ENCODE measurements at regions not wholly inside any gene's neighbourhood (a gene's known extent, or its start where the extent isn't known, plus 50 kb on each side); places are given as distances from the start of the nearest gene placed in this dataset.
"Not testable (repeated sequence)": the region's sequence is repeated elsewhere in the genome, so short reads cannot be mapped to it uniquely, and the experiment has no call there.

DNA sequence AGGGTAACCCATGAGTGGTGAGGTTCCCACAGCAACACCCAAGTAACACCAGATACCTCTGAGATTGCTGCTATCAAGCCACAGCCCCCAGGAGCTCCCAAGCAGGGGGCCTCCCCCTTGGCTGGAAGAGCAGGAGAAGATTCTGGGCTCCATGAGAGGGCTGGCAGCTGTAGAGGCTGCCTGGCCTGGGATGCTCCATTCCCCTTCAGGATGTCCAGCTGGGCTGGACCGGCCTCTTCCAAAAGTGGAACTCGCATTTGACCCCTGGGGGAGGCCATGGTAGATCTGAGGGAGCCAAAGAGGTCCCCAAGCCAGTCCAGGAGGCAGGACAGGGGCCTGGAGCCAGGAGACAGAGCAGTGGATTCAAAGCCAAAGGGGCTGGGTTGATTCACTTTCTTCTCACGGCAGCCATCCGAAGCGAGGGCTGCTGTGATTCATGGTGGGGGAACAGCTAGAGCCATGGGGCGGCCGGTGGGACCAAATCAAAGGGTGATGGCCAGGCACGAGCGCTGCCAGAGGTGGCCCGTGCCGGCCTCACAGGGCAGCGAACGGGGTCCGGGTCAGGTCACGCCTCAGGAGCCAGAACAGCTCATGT, 95.3 kb upstream of the ID2 start:
- no peak for DNase-seq

GRCh38 chr2:8587251-8587791, 94.5 kb upstream of the ID2 start:
- no peak for DNase-seq

- peak in 1 of 2 donors; percentile 39 for DNase-seq
These were observed 93.7 kb upstream of the ID2 start for GRCh38 chr2:8587920-8588830.

- DNase-seq, result no peak
These were observed 93.0 kb upstream of the ID2 start for GRCh38 chr2:8588831-8589191.

DNA sequence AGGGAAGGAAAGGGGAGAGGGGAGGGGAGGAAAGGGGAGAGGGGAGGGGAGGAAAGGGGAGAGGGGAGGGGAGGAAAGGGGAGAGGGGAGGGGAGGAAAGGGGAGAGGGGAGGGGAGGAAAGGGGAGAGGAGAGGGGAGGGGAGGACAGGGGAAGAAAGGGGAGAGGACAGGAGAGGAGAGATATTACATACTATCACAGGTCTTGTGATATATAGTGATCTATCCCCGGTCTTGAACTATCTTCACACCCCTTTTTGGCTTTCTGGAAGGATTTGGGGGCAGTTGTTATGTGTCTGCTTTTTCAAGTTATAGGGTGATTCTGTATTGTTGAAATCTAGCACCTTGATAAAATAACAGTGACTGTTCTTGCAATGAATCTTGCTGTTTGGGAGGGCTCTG, 92.1 kb upstream of the ID2 start:
- no peak for DNase-seq

DNA sequence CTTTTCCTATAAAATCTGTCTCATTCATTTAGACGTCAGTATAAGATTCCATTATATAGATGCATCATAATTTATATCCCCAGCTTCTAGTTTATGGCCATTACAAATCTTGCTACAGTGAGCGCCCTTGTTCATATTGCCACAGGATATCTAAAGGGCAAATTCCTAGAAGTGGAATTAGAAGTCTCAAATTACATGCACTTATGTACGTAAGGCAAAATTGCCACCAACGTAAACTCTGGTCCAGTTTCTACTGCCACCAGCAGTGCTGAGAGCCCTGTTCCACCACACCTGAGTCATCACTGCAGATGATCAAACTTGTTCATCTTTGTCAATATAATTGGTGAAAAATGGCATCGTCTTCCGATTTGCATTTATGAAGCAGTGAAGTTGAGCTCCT, 90.9 kb upstream of the ID2 start:
- no peak for DNase-seq

- DNase-seq, result no peak
These were observed 89.1 kb upstream of the ID2 start for GRCh38 chr2:8592736-8593135.

GRCh38 chr2:8593243-8593642, 88.6 kb upstream of the ID2 start:
- DNase-seq, result no peak

DNA sequence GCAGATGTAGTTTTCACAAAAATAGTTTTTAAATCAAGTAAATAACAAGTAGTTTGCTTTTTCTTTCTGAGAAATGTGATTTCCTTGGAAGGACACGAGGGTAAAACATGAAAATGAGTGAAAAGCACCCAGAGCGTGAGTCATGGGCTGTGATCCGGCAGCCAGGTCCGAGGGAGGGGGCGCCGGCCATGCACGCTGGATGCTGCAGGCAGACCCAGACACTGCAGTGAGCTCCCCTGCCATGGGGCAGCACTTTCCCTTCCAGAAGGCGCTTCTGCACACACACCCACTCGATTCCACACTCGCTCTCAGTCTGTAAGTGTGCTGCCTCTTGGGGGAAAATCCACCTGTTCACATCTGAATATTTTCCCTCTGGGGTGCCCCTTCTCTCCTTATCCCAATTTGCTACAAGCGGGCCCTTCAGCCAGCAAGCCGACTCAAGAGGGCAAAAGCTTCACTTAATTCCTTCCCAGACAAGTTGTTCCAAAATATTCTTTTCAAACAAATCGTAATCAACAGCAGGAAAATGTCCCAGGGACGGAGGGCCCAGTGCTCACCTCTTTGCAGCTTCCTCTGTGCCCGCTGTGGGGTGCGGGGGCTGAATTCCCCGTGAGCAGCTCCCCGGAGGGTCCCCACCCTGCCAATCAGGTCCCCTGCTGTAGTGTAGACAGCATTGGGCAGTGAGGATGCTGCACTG, 87.0 kb upstream of the ID2 start:
- DNase-seq, result no peak

DNA sequence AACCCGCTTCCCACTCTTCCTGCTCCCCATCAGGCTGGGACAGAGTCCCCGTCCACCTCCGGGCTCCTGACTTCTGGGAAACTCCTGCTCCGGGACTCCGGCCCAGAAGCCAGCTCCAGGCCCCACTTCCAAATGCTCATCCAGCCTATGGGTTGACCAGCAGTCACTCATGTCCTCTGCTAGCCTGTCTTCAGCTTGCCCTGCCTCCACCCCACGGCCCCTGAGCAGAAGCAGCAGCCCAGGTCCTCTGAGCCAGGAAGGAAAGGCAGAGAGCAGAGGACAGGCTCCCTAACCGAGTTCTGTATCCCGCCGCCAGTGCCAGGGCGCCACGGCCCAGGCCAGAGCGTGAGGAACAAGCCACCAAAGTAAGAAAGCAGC, 86.4 kb upstream of the ID2 start:
- no peak for DNase-seq

DNA sequence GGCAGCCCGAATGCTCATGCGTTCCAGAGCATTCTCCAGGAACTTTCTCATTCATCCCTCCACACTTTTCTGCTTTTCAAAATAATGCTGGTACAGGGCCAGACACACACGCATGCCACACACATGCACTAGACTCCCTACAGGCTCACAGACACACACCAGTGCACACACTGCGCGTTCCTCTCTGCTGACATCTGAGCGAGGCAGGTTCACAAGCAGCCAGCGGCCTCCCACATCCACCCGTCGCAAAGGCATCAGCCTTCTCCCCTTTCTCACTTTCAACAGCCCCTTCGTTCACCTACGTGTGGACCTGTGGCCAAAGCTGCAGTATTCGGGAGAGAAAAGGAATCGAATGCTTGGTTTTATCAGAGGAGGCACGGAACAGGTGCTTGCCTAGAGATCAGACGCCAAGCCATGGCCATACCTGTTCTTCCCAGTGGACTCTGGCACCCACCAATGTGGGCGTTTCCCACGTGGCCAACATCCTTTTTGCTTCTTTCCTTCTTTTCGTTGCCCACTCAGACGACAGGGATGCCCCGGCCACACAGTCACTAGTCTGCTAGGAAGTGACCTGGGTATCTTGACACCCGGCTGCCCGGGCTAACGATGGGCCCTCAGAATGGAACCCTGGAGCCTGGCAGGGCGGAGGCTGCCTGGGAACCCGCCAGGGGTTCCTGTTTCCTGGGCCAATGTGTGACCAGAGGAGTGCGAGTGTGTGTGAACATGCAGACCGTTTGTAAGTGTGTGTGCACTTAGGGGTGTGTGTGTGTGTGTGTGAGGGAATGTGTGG, 85.8 kb upstream of the ID2 start:
- DNase-seq, result no peak

GRCh38 chr2:8597094-8597493, 84.8 kb upstream of the ID2 start:
- no peak for DNase-seq

GRCh38 chr2:8597559-8598225, 84.2 kb upstream of the ID2 start:
- no peak for DNase-seq

GRCh38 chr2:8598295-8599165, 83.3 kb upstream of the ID2 start:
- peak; percentile 16 to 69 for DNase-seq

GRCh38 chr2:8599421-8600242, 82.2 kb upstream of the ID2 start:
- DNase-seq, result no peak

GRCh38 chr2:8600456-8600855, 81.4 kb upstream of the ID2 start:
- no peak for DNase-seq

DNA sequence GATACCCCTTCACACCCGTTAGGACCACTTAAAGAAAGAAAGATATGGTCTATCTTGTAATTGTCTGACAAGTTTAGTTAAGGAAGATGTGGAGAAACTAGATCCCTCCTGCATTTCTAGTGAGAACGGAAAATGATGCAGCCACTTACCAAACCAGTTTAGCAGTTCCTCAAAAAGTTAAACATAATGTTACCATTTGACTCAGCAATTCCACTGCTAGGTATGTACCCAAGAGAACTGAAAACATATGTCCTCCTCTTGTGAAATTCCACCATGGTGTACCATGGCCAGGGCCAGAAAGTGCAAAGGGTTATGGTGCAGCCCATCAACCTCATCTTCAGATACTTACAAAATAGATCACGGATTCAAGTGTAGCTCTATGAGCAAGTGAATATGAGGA, 79.0 kb upstream of the ID2 start:
- no peak for DNase-seq

DNA sequence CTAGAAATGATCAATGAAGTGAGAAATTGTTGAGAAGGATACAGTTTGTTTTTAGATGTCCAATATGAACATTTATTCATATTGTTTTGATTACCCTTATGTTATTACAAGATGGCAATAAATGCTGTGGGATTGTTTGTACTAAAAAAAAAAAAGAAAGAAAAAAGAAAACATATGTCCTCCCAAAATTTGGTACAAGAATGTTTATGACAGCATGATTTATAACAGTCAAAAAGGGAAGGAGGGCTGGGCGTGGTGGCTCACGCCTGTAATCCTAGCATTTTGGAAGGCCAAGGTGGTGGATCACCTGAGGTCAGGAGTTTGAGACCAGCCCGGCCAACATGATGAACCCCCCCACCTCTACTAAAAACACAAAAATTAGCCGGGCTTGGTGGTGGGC, 78.5 kb upstream of the ID2 start:
- DNase-seq, result not testable (repeated sequence)

GRCh38 chr2:8604262-8604661, 77.6 kb upstream of the ID2 start:
- no peak for DNase-seq

DNA sequence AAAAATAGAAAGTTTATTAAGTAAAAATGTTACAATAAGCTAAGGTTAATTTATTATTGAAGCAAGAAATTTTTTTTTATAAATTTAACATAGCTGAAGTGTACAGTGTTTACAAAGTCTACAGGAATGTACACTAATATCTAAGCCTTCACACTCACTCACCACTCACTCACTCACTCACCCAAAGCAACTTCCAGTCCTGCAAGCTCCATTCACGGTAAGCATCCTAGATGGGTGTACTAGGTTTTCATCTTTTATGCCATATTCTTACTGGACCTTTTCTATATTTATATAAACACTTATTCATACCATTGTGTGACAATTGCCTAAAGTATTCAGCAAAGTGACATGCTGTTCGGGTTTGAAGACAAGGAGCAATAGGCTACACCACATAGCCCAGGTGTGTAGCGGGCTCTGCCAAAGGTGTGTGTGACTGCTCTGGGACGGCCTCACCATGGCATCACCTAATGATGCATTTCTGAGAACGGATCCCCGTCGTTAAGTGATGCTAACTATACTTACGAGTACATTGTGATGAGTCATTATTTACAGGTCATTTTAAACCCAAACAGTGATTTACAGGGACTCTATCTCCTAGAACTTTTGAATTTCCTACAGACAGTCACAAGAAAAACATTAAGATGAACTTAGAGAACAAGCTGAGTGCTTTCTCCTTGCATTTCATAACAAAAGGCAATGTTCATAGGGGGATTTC, 76.3 kb upstream of the ID2 start:
- no peak for DNase-seq
